ENCODE measurements at regions not wholly inside any gene's neighbourhood (a gene's known extent, or its start where the extent isn't known, plus 50 kb on each side); places are given as distances from the start of the nearest gene placed in this dataset.

- no peak overlapping the region for H3K9ac ChIP-seq (ENCODE audit: low read depth, low read length)
- no peaks in the 10 kb centered on the region for H3K27me3 ChIP-seq (ENCODE audit: control insufficient read depth, insufficient read depth, low read length)
- no peaks in the 10 kb centered on the region for H3K4me1 ChIP-seq (ENCODE audit: control insufficient read depth, insufficient read depth, low read length)
- no peak overlapping the region for H3K4me3 ChIP-seq (ENCODE audit: low read depth, low read length)
- H3K36me3 ChIP-seq (ENCODE audit: control insufficient read depth, insufficient read depth, low read length): no peaks in the 10 kb centered on the region
- H3K9me3 ChIP-seq (ENCODE audit: control insufficient read depth, insufficient read depth, low read length): no peaks in the 10 kb centered on the region
These were observed 855.8 kb upstream of the PRMT6 start for GRCh38 chr1:106200711-106201110.

- no peaks in the 10 kb centered on the region for H3K4me1 ChIP-seq (ENCODE audit: control insufficient read depth, insufficient read depth, low read length)
- no peak overlapping the region for H3K4me3 ChIP-seq (ENCODE audit: low read depth, low read length)
- H3K9ac ChIP-seq (ENCODE audit: low read depth, low read length): no peak overlapping the region
- H3K36me3 ChIP-seq (ENCODE audit: control insufficient read depth, insufficient read depth, low read length): no peaks in the 10 kb centered on the region
- H3K27me3 ChIP-seq (ENCODE audit: control insufficient read depth, insufficient read depth, low read length): no peaks in the 10 kb centered on the region
- no peaks in the 10 kb centered on the region for H3K9me3 ChIP-seq (ENCODE audit: control insufficient read depth, insufficient read depth, low read length)
These were observed 849.3 kb upstream of the PRMT6 start for GRCh38 chr1:106207185-106207584.

GRCh38 chr1:106217765-106218164 lies 838.7 kb upstream of the PRMT6 start:
- H3K9me3 ChIP-seq (ENCODE audit: control insufficient read depth, insufficient read depth, low read length): no peaks in the 10 kb centered on the region
- H3K9ac ChIP-seq (ENCODE audit: low read depth, low read length): no peak overlapping the region
- no peaks in the 10 kb centered on the region for H3K27me3 ChIP-seq (ENCODE audit: control insufficient read depth, insufficient read depth, low read length)
- no peaks in the 10 kb centered on the region for H3K4me1 ChIP-seq (ENCODE audit: control insufficient read depth, insufficient read depth, low read length)
- H3K4me3 ChIP-seq (ENCODE audit: low read depth, low read length): no peak overlapping the region
- H3K36me3 ChIP-seq (ENCODE audit: control insufficient read depth, insufficient read depth, low read length): no peaks in the 10 kb centered on the region

- H3K9ac ChIP-seq (ENCODE audit: low read depth, low read length): no peak overlapping the region
- no peaks in the 10 kb centered on the region for H3K4me1 ChIP-seq (ENCODE audit: control insufficient read depth, insufficient read depth, low read length)
- no peaks in the 10 kb centered on the region for H3K9me3 ChIP-seq (ENCODE audit: control insufficient read depth, insufficient read depth, low read length)
- no peaks in the 10 kb centered on the region for H3K27me3 ChIP-seq (ENCODE audit: control insufficient read depth, insufficient read depth, low read length)
- no peaks in the 10 kb centered on the region for H3K36me3 ChIP-seq (ENCODE audit: control insufficient read depth, insufficient read depth, low read length)
- H3K4me3 ChIP-seq (ENCODE audit: low read depth, low read length): no peak overlapping the region
These were observed 834.1 kb upstream of the PRMT6 start for GRCh38 chr1:106222403-106222802.

- no peaks in the 10 kb centered on the region for H3K27me3 ChIP-seq (ENCODE audit: control insufficient read depth, insufficient read depth, low read length)
These were observed 833.3 kb upstream of the PRMT6 start for GRCh38 chr1:106223213-106223612.

GRCh38 chr1:106224426-106224825 lies 832.0 kb upstream of the PRMT6 start:
- H3K9me3 ChIP-seq (ENCODE audit: control insufficient read depth, insufficient read depth, low read length): no peaks in the 10 kb centered on the region
- no peak overlapping the region for H3K4me3 ChIP-seq (ENCODE audit: low read depth, low read length)
- no peaks in the 10 kb centered on the region for H3K4me1 ChIP-seq (ENCODE audit: control insufficient read depth, insufficient read depth, low read length)
- H3K27me3 ChIP-seq (ENCODE audit: control insufficient read depth, insufficient read depth, low read length): no peaks in the 10 kb centered on the region
- no peaks in the 10 kb centered on the region for H3K36me3 ChIP-seq (ENCODE audit: control insufficient read depth, insufficient read depth, low read length)
- no peak overlapping the region for H3K9ac ChIP-seq (ENCODE audit: low read depth, low read length)

More at GRCh38 chr1:106223213-106223612, 833.3 kb upstream of the PRMT6 start:
- Histone ChIP-seq H3K9ac (ENCODE audit: low read depth, low read length) (no peak overlapping the region), H3K36me3 (ENCODE audit: control insufficient read depth, insufficient read depth, low read length) (no peaks in the 10 kb centered on the region), H3K9me3 (ENCODE audit: control insufficient read depth, insufficient read depth, low read length) (no peaks in the 10 kb centered on the region), H3K4me3 (ENCODE audit: low read depth, low read length) (no peak overlapping the region), H3K4me1 (ENCODE audit: control insufficient read depth, insufficient read depth, low read length) (no peaks in the 10 kb centered on the region)

- Histone ChIP-seq H3K9ac (ENCODE audit: low read depth, low read length) (no peak overlapping the region), H3K4me3 (ENCODE audit: low read depth, low read length) (no peak overlapping the region), H3K9me3 (ENCODE audit: control insufficient read depth, insufficient read depth, low read length) (no peaks in the 10 kb centered on the region), H3K4me1 (ENCODE audit: control insufficient read depth, insufficient read depth, low read length) (no peaks in the 10 kb centered on the region), H3K27me3 (ENCODE audit: control insufficient read depth, insufficient read depth, low read length) (no peaks in the 10 kb centered on the region), H3K36me3 (ENCODE audit: control insufficient read depth, insufficient read depth, low read length) (no peaks in the 10 kb centered on the region)
These were observed 831.1 kb upstream of the PRMT6 start for GRCh38 chr1:106225403-106225802.

- H3K4me3 ChIP-seq (ENCODE audit: low read depth, low read length): no peak overlapping the region
- H3K9me3 ChIP-seq (ENCODE audit: control insufficient read depth, insufficient read depth, low read length): no peaks in the 10 kb centered on the region
- no peaks in the 10 kb centered on the region for H3K4me1 ChIP-seq (ENCODE audit: control insufficient read depth, insufficient read depth, low read length)
- no peaks in the 10 kb centered on the region for H3K27me3 ChIP-seq (ENCODE audit: control insufficient read depth, insufficient read depth, low read length)
- H3K36me3 ChIP-seq (ENCODE audit: control insufficient read depth, insufficient read depth, low read length): no peaks in the 10 kb centered on the region
- H3K9ac ChIP-seq (ENCODE audit: low read depth, low read length): no peak overlapping the region
These were observed 829.9 kb upstream of the PRMT6 start for GRCh38 chr1:106226550-106226949.

- H3K4me3 ChIP-seq (ENCODE audit: low read depth, low read length): no peak overlapping the region
- H3K4me1 ChIP-seq (ENCODE audit: control insufficient read depth, insufficient read depth, low read length): no peaks in the 10 kb centered on the region
- no peak overlapping the region for H3K9ac ChIP-seq (ENCODE audit: low read depth, low read length)
- H3K36me3 ChIP-seq (ENCODE audit: control insufficient read depth, insufficient read depth, low read length): no peaks in the 10 kb centered on the region
- no peaks in the 10 kb centered on the region for H3K9me3 ChIP-seq (ENCODE audit: control insufficient read depth, insufficient read depth, low read length)
- no peaks in the 10 kb centered on the region for H3K27me3 ChIP-seq (ENCODE audit: control insufficient read depth, insufficient read depth, low read length)
These were observed 824.3 kb upstream of the PRMT6 start for GRCh38 chr1:106232128-106232527.

- Histone ChIP-seq H3K9ac (ENCODE audit: low read depth, low read length) (no peak overlapping the region), H3K9me3 (ENCODE audit: control insufficient read depth, insufficient read depth, low read length) (no peaks in the 10 kb centered on the region), H3K4me1 (ENCODE audit: control insufficient read depth, insufficient read depth, low read length) (no peaks in the 10 kb centered on the region)
These were observed 823.0 kb upstream of the PRMT6 start for GRCh38 chr1:106233511-106233910.

GRCh38 chr1:106249365-106249764 lies 807.1 kb upstream of the PRMT6 start:
- Histone ChIP-seq H3K4me3 (ENCODE audit: low read depth, low read length) (no peak overlapping the region), H3K9ac (ENCODE audit: low read depth, low read length) (no peak overlapping the region), H3K9me3 (ENCODE audit: control insufficient read depth, insufficient read depth, low read length) (no peaks in the 10 kb centered on the region), H3K36me3 (ENCODE audit: control insufficient read depth, insufficient read depth, low read length) (no peaks in the 10 kb centered on the region), H3K27me3 (ENCODE audit: control insufficient read depth, insufficient read depth, low read length) (no peaks in the 10 kb centered on the region), H3K4me1 (ENCODE audit: control insufficient read depth, insufficient read depth, low read length) (no peaks in the 10 kb centered on the region)

More at GRCh38 chr1:106233511-106233910, 823.0 kb upstream of the PRMT6 start:
- Histone ChIP-seq H3K27me3 (ENCODE audit: control insufficient read depth, insufficient read depth, low read length) (no peaks in the 10 kb centered on the region), H3K4me3 (ENCODE audit: low read depth, low read length) (no peak overlapping the region), H3K36me3 (ENCODE audit: control insufficient read depth, insufficient read depth, low read length) (no peaks in the 10 kb centered on the region)

- Histone ChIP-seq H3K4me3 (ENCODE audit: low read depth, low read length) (no peak overlapping the region), H3K36me3 (ENCODE audit: control insufficient read depth, insufficient read depth, low read length) (no peaks in the 10 kb centered on the region), H3K4me1 (ENCODE audit: control insufficient read depth, insufficient read depth, low read length) (no peaks in the 10 kb centered on the region), H3K9ac (ENCODE audit: low read depth, low read length) (no peak overlapping the region), H3K9me3 (ENCODE audit: control insufficient read depth, insufficient read depth, low read length) (no peaks in the 10 kb centered on the region), H3K27me3 (ENCODE audit: control insufficient read depth, insufficient read depth, low read length) (no peaks in the 10 kb centered on the region)
These were observed 806.7 kb upstream of the PRMT6 start for GRCh38 chr1:106249810-106250209.

- Histone ChIP-seq H3K9me3 (ENCODE audit: control insufficient read depth, insufficient read depth, low read length) (no peaks in the 10 kb centered on the region), H3K4me3 (ENCODE audit: low read depth, low read length) (no peak overlapping the region), H3K9ac (ENCODE audit: low read depth, low read length) (no peak overlapping the region), H3K4me1 (ENCODE audit: control insufficient read depth, insufficient read depth, low read length) (no peaks in the 10 kb centered on the region), H3K36me3 (ENCODE audit: control insufficient read depth, insufficient read depth, low read length) (no peaks in the 10 kb centered on the region), H3K27me3 (ENCODE audit: control insufficient read depth, insufficient read depth, low read length) (no peaks in the 10 kb centered on the region)
These were observed 801.7 kb upstream of the PRMT6 start for GRCh38 chr1:106254748-106255147.

Measured in iPS-15b (cell line).